A549 (cell line): ENCODE measurements at regions not wholly inside any gene's neighbourhood (a gene's known extent, or its start where the extent isn't known, plus 50 kb on each side); places are given as distances from the start of the nearest gene placed in this dataset.

ENCODE experiments used
- ATAC-seq, 2 experiments: fragments of 200-7000 bp in 1 of 2; fragments of >200 bp in 1 of 2; cut with Nextera tagmentation in 1 of 2; cut with Tn5 transposase in 1 of 2; 3 replicates each; pipeline versions ENCODE4 v1.8.0 to v1.9.1; 2018 to 2020; ENCODE audit warnings: mild to moderate bottlenecking in 1 of 2, moderate library complexity in 1 of 2
- CTCF ChIA-PET: fragments of 300-600 bp; sonication (Branson Sonifier 250); formaldehyde crosslinking; extraction: SDS; loops from one replicate; lab custom pipeline; 2021; ENCODE audit warnings: antibody characterized with exemption, inconsistent platforms; lab: Yijun Ruan, JAX
- POLR2A ChIA-PET: fragments of 350-600 bp; formaldehyde crosslinking; extraction: SDS; loops from one replicate; lab custom pipeline; 2021; ENCODE audit warnings: antibody characterized with exemption, inconsistent platforms; lab: Yijun Ruan, JAX
- DNase-seq, 2 experiments: peaks; one replicate each; pipeline versions ENCODE4 v3.0.0 to v3.0.0-alpha.2; 2011 to 2016; ENCODE audit warnings: low read depth in 1 of 2, low spot score in 1 of 2
- FAIRE-seq: peaks from 2 replicates; lab custom pipeline; 2011; peaks lifted over from hg19 to GRCh38; lab: Jason Lieb, UNC
- H3K27ac ChIP-seq, 2 experiments: fragments of >200 bp; sonication (Bioruptor Twin); formaldehyde crosslinking; 3 replicates each; pipeline ENCODE4 v1.5.1; 2016 to 2017
- H3K4me1 ChIP-seq: fragments of >200 bp; sonication (Bioruptor Twin); formaldehyde crosslinking; 3 replicates; pipeline ENCODE4 v1.6.1; 2016
- H3K4me2 ChIP-seq: fragments of >200 bp; sonication (Bioruptor Twin); formaldehyde crosslinking; 3 replicates; pipeline ENCODE4 v1.6.1; 2016
- H3K4me3 ChIP-seq: fragments of >200 bp; sonication (Bioruptor Twin); formaldehyde crosslinking; 3 replicates; pipeline ENCODE4 v1.5.1; 2016
- H3K9me3 ChIP-seq: fragments of >200 bp; sonication (Bioruptor Twin); formaldehyde crosslinking; 3 replicates; pipeline ENCODE4 v1.6.1; 2016
- CBX8 ChIP-seq: fragments of 200-600 bp; sonication (generic); IDR thresholded peaks from 2 replicates; pipeline ENCODE4 v1.6.1; 2016
- CHD4 ChIP-seq: fragments of 200-600 bp; sonication (generic); IDR thresholded peaks from 2 replicates; pipeline ENCODE4 v1.6.1; 2016; ENCODE audit warnings: antibody characterized with exemption, mild to moderate bottlenecking, borderline replicate concordance
- HOXB5 ChIP-seq: fragments of 250-450 bp; sonication (Bioruptor Pico); IDR thresholded peaks from 2 replicates; pipeline ENCODE4 v1.5.0; 2020; ENCODE audit warnings: mild to moderate bottlenecking, moderate library complexity
- MAFK ChIP-seq: fragments of 450-650 bp; IDR thresholded peaks from 2 replicates; pipeline ENCODE4 v1.6.1; 2014; ENCODE audit not compliant: partially characterized antibody
- MYC ChIP-seq: IDR thresholded peaks from 2 replicates; pipeline ENCODE4 v1.6.1; 2012; ENCODE audit warnings: mild to moderate bottlenecking, inconsistent platforms, low read length, improper control_type of control experiment, borderline replicate concordance
- NFE2L2 ChIP-seq: fragments of 150-350 bp; conservative IDR thresholded peaks from 2 replicates; pipeline ENCODE4 v1.6.1; 2014; ENCODE audit warnings: low read length
- NR3C1 ChIP-seq: fragments of >200 bp; sonication (Bioruptor Twin); formaldehyde crosslinking; IDR thresholded peaks from 3 replicates; pipeline ENCODE4 v1.6.1; 2017
- PHF8 ChIP-seq: fragments of 200-600 bp; sonication (generic); IDR thresholded peaks from 2 replicates; pipeline ENCODE4 v1.6.1; 2016; ENCODE audit warnings: low read depth, mild to moderate bottlenecking, antibody characterized with exemption, moderate library complexity, borderline replicate concordance
- POLR2AphosphoS2 ChIP-seq: conservative IDR thresholded peaks from 2 replicates; pipeline ENCODE4 v1.6.1; 2012; ENCODE audit warnings: low read length, improper control_type of control experiment, inconsistent platforms
- RNF2 ChIP-seq: fragments of 200-600 bp; sonication (generic); IDR thresholded peaks from 2 replicates; pipeline ENCODE4 v1.6.1; 2016; ENCODE audit warnings: low read depth, mild to moderate bottlenecking, antibody characterized with exemption, moderate library complexity, borderline replicate concordance
- SMC3 ChIP-seq: fragments of >200 bp; sonication (Bioruptor Twin); formaldehyde crosslinking; IDR thresholded peaks from 3 replicates; pipeline ENCODE4 v1.6.1; 2018; ENCODE audit warnings: inconsistent platforms
- TFCP2L1 ChIP-seq: fragments of 250-450 bp; sonication (Bioruptor Pico); IDR thresholded peaks from 2 replicates; pipeline ENCODE4 v1.5.0; 2021; ENCODE audit warnings: mild to moderate bottlenecking
- ZC3H11A ChIP-seq: fragments of 450-650 bp; IDR thresholded peaks from 2 replicates; pipeline ENCODE4 v1.6.1; 2014; ENCODE audit warnings: antibody characterized with exemption, mild to moderate bottlenecking
- WGBS: methylation state at CpG from one replicate; pipeline ENCODE4 v1.1.6; 2017; ENCODE audit errors: missing lambda C conversion rate; 5-methylcytosine and 5-hydroxymethylcytosine counted together
- TF ChIP-seq, protein P1 (sequence below): IDR thresholded peaks from 2 replicates; pipeline ENCODE4 v1.6.1; 2012; ENCODE audit warnings: low read depth, borderline replicate concordance
- TF ChIP-seq, protein P2 (sequence below): IDR thresholded peaks from 2 replicates; pipeline ENCODE4 v1.6.1; 2012
- TF ChIP-seq, protein P3 (sequence below): fragments of 150-350 bp; IDR thresholded peaks from 2 replicates; pipeline ENCODE4 v1.6.1; 2014; ENCODE audit warnings: low read depth, mild to moderate bottlenecking, low read length
- TF ChIP-seq, protein P4 (sequence below): fragments of 200-600 bp; sonication (generic); IDR thresholded peaks from 2 replicates; pipeline ENCODE4 v1.6.1; 2016; ENCODE audit warnings: antibody characterized with exemption, mild to moderate bottlenecking, moderate library complexity
- TF ChIP-seq, protein P5 (sequence below): fragments of >200 bp; sonication (Bioruptor Twin); formaldehyde crosslinking; IDR thresholded peaks from 3 replicates; pipeline ENCODE4 v1.6.1; 2016
- TF ChIP-seq, protein P6 (sequence below): fragments of 250-450 bp; sonication (Bioruptor Pico); IDR thresholded peaks from 2 replicates; pipeline ENCODE4 v1.5.0; 2020; ENCODE audit warnings: low read depth, mild to moderate bottlenecking, moderate library complexity
- TF ChIP-seq, protein P7 (sequence below): IDR thresholded peaks from 2 replicates; pipeline ENCODE4 v1.6.1; 2012

DNA sequence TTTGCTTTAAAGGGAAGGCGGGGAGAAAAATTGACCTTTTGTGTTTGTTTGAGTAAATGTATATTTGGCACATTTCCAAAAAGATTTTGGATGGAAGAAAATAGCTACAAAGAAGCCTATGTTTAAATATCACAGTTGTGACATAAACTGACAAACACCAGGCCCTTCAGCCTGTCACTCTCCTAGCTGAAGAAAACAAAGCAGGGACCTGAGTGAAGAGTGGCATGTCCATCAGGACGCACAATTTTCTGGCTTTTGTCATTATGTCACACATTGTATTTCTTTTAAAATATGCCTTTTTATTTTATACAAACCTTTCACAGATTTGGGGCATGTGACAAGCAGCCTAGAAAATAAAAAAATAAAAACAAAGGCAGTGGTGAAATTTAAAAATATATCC is 241.2 kb downstream of the OGFRL1 start:
- POLR2A ChIA-PET, result no interaction called here
- TF ChIP-seq RNF2 (no peak), PHF8 (no peak), CHD4 (no peak), POLR2AphosphoS2 (no peak), TFCP2L1 (CRISPR knock-in tag) (no peak), SMC3 (no peak), HOXB5 (CRISPR knock-in tag) (no peak), MAFK (no peak), NFE2L2 (no peak), NR3C1 (no peak)
- TF ChIP-seq, protein P1, sequence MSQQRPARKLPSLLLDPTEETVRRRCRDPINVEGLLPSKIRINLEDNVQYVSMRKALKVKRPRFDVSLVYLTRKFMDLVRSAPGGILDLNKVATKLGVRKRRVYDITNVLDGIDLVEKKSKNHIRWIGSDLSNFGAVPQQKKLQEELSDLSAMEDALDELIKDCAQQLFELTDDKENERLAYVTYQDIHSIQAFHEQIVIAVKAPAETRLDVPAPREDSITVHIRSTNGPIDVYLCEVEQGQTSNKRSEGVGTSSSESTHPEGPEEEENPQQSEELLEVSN, result no peak
- TF ChIP-seq, protein P2, sequence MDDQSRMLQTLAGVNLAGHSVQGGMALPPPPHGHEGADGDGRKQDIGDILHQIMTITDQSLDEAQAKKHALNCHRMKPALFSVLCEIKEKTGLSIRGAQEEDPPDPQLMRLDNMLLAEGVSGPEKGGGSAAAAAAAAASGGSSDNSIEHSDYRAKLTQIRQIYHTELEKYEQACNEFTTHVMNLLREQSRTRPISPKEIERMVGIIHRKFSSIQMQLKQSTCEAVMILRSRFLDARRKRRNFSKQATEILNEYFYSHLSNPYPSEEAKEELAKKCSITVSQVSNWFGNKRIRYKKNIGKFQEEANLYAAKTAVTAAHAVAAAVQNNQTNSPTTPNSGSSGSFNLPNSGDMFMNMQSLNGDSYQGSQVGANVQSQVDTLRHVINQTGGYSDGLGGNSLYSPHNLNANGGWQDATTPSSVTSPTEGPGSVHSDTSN, result no peak
- TF ChIP-seq, protein P3, sequence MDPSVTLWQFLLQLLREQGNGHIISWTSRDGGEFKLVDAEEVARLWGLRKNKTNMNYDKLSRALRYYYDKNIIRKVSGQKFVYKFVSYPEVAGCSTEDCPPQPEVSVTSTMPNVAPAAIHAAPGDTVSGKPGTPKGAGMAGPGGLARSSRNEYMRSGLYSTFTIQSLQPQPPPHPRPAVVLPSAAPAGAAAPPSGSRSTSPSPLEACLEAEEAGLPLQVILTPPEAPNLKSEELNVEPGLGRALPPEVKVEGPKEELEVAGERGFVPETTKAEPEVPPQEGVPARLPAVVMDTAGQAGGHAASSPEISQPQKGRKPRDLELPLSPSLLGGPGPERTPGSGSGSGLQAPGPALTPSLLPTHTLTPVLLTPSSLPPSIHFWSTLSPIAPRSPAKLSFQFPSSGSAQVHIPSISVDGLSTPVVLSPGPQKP, result no peak
- TF ChIP-seq, protein P4, sequence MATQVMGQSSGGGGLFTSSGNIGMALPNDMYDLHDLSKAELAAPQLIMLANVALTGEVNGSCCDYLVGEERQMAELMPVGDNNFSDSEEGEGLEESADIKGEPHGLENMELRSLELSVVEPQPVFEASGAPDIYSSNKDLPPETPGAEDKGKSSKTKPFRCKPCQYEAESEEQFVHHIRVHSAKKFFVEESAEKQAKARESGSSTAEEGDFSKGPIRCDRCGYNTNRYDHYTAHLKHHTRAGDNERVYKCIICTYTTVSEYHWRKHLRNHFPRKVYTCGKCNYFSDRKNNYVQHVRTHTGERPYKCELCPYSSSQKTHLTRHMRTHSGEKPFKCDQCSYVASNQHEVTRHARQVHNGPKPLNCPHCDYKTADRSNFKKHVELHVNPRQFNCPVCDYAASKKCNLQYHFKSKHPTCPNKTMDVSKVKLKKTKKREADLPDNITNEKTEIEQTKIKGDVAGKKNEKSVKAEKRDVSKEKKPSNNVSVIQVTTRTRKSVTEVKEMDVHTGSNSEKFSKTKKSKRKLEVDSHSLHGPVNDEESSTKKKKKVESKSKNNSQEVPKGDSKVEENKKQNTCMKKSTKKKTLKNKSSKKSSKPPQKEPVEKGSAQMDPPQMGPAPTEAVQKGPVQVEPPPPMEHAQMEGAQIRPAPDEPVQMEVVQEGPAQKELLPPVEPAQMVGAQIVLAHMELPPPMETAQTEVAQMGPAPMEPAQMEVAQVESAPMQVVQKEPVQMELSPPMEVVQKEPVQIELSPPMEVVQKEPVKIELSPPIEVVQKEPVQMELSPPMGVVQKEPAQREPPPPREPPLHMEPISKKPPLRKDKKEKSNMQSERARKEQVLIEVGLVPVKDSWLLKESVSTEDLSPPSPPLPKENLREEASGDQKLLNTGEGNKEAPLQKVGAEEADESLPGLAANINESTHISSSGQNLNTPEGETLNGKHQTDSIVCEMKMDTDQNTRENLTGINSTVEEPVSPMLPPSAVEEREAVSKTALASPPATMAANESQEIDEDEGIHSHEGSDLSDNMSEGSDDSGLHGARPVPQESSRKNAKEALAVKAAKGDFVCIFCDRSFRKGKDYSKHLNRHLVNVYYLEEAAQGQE, result no peak
- TF ChIP-seq, protein P5, sequence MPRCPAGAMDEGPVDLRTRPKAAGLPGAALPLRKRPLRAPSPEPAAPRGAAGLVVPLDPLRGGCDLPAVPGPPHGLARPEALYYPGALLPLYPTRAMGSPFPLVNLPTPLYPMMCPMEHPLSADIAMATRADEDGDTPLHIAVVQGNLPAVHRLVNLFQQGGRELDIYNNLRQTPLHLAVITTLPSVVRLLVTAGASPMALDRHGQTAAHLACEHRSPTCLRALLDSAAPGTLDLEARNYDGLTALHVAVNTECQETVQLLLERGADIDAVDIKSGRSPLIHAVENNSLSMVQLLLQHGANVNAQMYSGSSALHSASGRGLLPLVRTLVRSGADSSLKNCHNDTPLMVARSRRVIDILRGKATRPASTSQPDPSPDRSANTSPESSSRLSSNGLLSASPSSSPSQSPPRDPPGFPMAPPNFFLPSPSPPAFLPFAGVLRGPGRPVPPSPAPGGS, result no peak
- TF ChIP-seq, protein P6, sequence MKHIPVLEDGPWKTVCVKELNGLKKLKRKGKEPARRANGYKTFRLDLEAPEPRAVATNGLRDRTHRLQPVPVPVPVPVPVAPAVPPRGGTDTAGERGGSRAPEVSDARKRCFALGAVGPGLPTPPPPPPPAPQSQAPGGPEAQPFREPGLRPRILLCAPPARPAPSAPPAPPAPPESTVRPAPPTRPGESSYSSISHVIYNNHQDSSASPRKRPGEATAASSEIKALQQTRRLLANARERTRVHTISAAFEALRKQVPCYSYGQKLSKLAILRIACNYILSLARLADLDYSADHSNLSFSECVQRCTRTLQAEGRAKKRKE (CRISPR knock-in tag), result no peak
- TF ChIP-seq, protein P7, sequence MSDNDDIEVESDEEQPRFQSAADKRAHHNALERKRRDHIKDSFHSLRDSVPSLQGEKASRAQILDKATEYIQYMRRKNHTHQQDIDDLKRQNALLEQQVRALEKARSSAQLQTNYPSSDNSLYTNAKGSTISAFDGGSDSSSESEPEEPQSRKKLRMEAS, result no peak
- TF ChIP-seq, all 56 proteins: peak for 0
- Histone ChIP-seq H3K9me3 (no peaks in the 10 kb centered on the region), H3K4me2 (no peak overlapping the region), H3K4me1 (no peaks in the 10 kb centered on the region), H3K4me3 (no peak overlapping the region), H3K27ac (no peak overlapping the region)
- FAIRE-seq, result no peak
- WGBS, result 88% methylated on average over 2 of the region's 2 CpGs
- no peak for ATAC-seq
- DNase-seq, result no peak
- CTCF ChIA-PET, result no interaction called here

DNA sequence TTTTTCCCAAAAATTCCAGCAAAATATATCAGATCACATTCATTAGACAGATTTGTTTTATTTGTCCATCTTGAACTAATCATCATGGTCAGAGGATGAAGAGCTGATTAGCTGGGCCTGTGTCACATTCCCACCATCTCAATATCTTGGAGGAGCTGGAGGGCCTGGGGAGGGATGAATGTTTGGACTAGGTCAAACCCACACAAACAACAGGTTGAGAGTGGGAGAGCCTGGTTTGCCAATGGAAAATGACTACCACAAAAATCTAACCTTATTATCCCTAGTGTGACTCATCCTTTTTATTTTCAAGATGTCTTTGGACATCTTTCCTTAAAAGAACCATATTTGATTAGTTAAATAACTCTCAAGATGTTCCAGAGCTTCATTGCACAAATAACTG is 242.4 kb downstream of the OGFRL1 start:
- DNase-seq, result no peak
- no peak for ATAC-seq
- POLR2A ChIA-PET, result no interaction called here
- TF ChIP-seq, protein P6 (CRISPR knock-in tag), result no peak
- TF ChIP-seq ZC3H11A (no peak), CBX8 (no peak), MYC (no peak)
- TF ChIP-seq, protein P7, result no peak
- TF ChIP-seq, all 56 proteins: peak for 0
- FAIRE-seq, result no peak
- Histone ChIP-seq H3K4me1 (no peaks in the 10 kb centered on the region), H3K4me2 (no peak overlapping the region), H3K4me3 (no peak overlapping the region), H3K9me3 (no peaks in the 10 kb centered on the region), H3K27ac (no peak overlapping the region)
- CTCF ChIA-PET, result no interaction called here
